NAMALWA (cell line): ENCODE measurements at regions not wholly inside any gene's neighbourhood (a gene's known extent, or its start where the extent isn't known, plus 50 kb on each side); places are given as distances from the start of the nearest gene placed in this dataset.
"Not testable (repeated sequence)": the region's sequence is repeated elsewhere in the genome, so short reads cannot be mapped to it uniquely, and the experiment has no call there.

Source experiments
- DNase-seq: peaks from one replicate; pipeline ENCODE4 v3.0.0-alpha.2; 2015; ENCODE audit warnings: low spot score

GRCh38 chrX:40788698-40789097 lies 53.4 kb upstream of the MED14 start:
- not testable (repeated sequence) for DNase-seq

- DNase-seq = no peak
These were observed 57.1 kb upstream of the MED14 start for GRCh38 chrX:40792433-40792832.

- DNase-seq = not testable (repeated sequence)
These were observed 59.4 kb upstream of the MED14 start for GRCh38 chrX:40794829-40795130.

- DNase-seq = not testable (repeated sequence)
These were observed 64.4 kb upstream of the MED14 start for GRCh38 chrX:40799745-40800144.

- no peak for DNase-seq
These were observed 70.1 kb upstream of the MED14 start for GRCh38 chrX:40805404-40805803.

GRCh38 chrX:40806513-40807220 lies 71.3 kb upstream of the MED14 start:
- DNase-seq = no peak

GRCh38 chrX:40807384-40807783 lies 72.0 kb upstream of the MED14 start:
- DNase-seq = no peak

- DNase-seq = no peak
These were observed 72.9 kb upstream of the MED14 start for GRCh38 chrX:40808203-40808602.

- no peak for DNase-seq
These were observed 73.9 kb upstream of the MED14 start for GRCh38 chrX:40809210-40809609.

GRCh38 chrX:40815045-40815444 lies 79.7 kb upstream of the MED14 start:
- DNase-seq = not testable (repeated sequence)

- DNase-seq = no peak
These were observed 81.6 kb upstream of the MED14 start for GRCh38 chrX:40816906-40817305.

- no peak for DNase-seq
These were observed 82.9 kb upstream of the MED14 start for GRCh38 chrX:40818236-40818635.

- no peak for DNase-seq
These were observed 86.4 kb upstream of the MED14 start for GRCh38 chrX:40821780-40822179.

- no peak for DNase-seq
These were observed 92.0 kb upstream of the MED14 start for GRCh38 chrX:40827331-40827730.

GRCh38 chrX:40831750-40832149 lies 96.4 kb upstream of the MED14 start:
- DNase-seq = no peak

- DNase-seq = no peak
These were observed 97.4 kb upstream of the MED14 start for GRCh38 chrX:40832723-40833122.

GRCh38 chrX:40834225-40834624 lies 98.9 kb upstream of the MED14 start:
- no peak for DNase-seq

GRCh38 chrX:40835526-40835925 lies 100.2 kb upstream of the MED14 start:
- no peak for DNase-seq

- no peak for DNase-seq
These were observed 108.3 kb upstream of the MED14 start for GRCh38 chrX:40843643-40844042.

GRCh38 chrX:40844471-40844870 lies 109.1 kb upstream of the MED14 start:
- DNase-seq = no peak

GRCh38 chrX:40845331-40845911 lies 110.1 kb upstream of the MED14 start:
- no peak for DNase-seq

GRCh38 chrX:40849906-40850823 lies 114.8 kb upstream of the MED14 start:
- no peak for DNase-seq

GRCh38 chrX:40852586-40852985 lies 117.2 kb upstream of the MED14 start:
- DNase-seq = no peak
